ENCODE measurements at regions not wholly inside any gene's neighbourhood (a gene's known extent, or its start where the extent isn't known, plus 50 kb on each side); places are given as distances from the start of the nearest gene placed in this dataset.

DNA sequence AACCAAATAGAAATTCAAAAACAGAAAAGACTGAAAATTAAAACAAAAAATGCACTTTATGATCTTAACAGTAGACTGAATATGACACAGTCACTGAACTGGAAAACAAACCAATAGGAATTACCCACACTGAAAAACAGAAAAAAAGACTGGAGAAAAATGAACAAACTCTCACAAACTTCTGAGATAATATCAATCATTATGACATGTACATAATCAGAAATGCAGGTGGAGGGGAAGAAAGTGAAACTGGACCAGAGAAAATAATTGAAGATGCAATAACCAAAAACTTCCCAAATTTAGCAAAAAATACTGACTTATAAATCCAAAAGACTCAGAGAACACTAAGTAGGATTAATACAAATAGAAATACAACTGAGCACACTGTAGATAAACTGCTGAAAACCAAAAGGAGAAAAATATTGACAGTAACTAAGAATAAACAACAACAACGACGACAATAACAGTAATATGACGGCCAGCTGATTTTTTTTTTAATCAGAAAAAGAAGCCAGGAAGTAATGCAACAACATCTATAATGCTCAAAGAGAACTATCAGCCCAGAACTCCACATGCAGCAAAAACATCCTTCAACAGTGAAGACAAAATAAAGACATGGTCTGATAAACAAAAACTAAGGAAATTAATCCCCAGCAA, 108.1 kb downstream of the ZFAND4 start:
- TF ChIP-seq, protein P1, sequence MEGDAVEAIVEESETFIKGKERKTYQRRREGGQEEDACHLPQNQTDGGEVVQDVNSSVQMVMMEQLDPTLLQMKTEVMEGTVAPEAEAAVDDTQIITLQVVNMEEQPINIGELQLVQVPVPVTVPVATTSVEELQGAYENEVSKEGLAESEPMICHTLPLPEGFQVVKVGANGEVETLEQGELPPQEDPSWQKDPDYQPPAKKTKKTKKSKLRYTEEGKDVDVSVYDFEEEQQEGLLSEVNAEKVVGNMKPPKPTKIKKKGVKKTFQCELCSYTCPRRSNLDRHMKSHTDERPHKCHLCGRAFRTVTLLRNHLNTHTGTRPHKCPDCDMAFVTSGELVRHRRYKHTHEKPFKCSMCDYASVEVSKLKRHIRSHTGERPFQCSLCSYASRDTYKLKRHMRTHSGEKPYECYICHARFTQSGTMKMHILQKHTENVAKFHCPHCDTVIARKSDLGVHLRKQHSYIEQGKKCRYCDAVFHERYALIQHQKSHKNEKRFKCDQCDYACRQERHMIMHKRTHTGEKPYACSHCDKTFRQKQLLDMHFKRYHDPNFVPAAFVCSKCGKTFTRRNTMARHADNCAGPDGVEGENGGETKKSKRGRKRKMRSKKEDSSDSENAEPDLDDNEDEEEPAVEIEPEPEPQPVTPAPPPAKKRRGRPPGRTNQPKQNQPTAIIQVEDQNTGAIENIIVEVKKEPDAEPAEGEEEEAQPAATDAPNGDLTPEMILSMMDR (IDR thresholded peaks at IDR 0.05; ENCODE audit: insufficient read depth in 1 of 2, low read depth in 1 of 2, low read length in 1 of 2, severe bottlenecking in 1 of 2, unreplicated experiment in 1 of 2) = no peak
- intact Hi-C loops (cut with micrococcal nuclease; ENCODE audit: unreplicated experiment) = no loop called here
- ChIA-PET CTCF (no interaction called here), POLR2A (no interaction called here)
- Histone ChIP-seq H3K9me3 (peaks cover 24% of the 10 kb centered on the region), H3K4me3 (ENCODE audit: low read depth, low read length) (no peak overlapping the region), H3K36me3 (ENCODE audit: control insufficient read depth, insufficient read depth, low read length) (no peaks in the 10 kb centered on the region), H3K4me1 (peaks cover 4% of the 10 kb centered on the region; the same call in 1 of the 2 replicates), H3K27me3 (replicated peaks; ENCODE audit: control insufficient read depth, insufficient read depth, low read length) (no peaks in the 10 kb centered on the region)
- no peaks in the 10 kb centered on the region for H3K27me3 Mint-ChIP-seq (ENCODE audit: insufficient read depth, unreplicated experiment)
- no TSS peak for BruUV-seq (replicated peaks)
- no peak overlapping the region for H3K4me3 Mint-ChIP-seq (ENCODE audit: unreplicated experiment)
- H3K27ac Mint-ChIP-seq (ENCODE audit: unreplicated experiment) = no peak overlapping the region
- H3K9me3 Mint-ChIP-seq (ENCODE audit: unreplicated experiment) = peaks cover 25% of the 10 kb centered on the region
- H3K4me1 Mint-ChIP-seq (ENCODE audit: low read depth, unreplicated experiment) = peaks cover 7% of the 10 kb centered on the region
- no peak for DNase-seq
- no peaks in the 10 kb centered on the region for H3K36me3 Mint-ChIP-seq (ENCODE audit: insufficient read depth, unreplicated experiment)

DNA sequence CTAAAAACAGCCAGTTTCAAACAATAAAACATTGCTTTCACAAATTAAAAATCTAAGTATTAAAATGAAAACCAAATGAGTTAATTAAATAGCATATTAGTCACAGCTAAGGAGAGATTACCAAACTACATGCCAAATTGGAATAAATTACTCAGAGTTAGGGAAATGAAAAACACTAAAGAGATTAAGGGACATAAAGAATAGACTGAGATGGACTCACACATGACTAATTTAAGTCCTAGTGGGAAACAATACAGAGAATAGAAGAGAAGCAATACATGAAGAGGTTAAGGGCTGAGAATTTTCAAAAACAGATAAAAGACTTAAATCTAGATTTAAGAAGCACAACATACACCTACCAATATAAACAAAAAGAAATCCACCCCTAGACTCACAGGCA, 110.6 kb downstream of the ZFAND4 start:
- ChIA-PET POLR2A (no interaction called here), CTCF (no interaction called here)
- Mint-ChIP-seq H3K9me3 (ENCODE audit: unreplicated experiment) (peaks cover 41% of the 10 kb centered on the region), H3K4me1 (ENCODE audit: low read depth, unreplicated experiment) (peaks cover 7% of the 10 kb centered on the region), H3K36me3 (ENCODE audit: insufficient read depth, unreplicated experiment) (peaks cover 4% of the 10 kb centered on the region), H3K4me3 (ENCODE audit: unreplicated experiment) (no peak overlapping the region), H3K27me3 (ENCODE audit: insufficient read depth, unreplicated experiment) (no peaks in the 10 kb centered on the region), H3K27ac (ENCODE audit: unreplicated experiment) (no peak overlapping the region)
- intact Hi-C loops (cut with micrococcal nuclease; ENCODE audit: unreplicated experiment) = no loop called here
- peaks cover 4% of the 10 kb centered on the region; the same call in 1 of the 2 replicates for H3K4me1 ChIP-seq
- DNase-seq = no peak
- TF ChIP-seq, protein P1 (IDR thresholded peaks at IDR 0.05; ENCODE audit: insufficient read depth in 1 of 2, low read depth in 1 of 2, low read length in 1 of 2, severe bottlenecking in 1 of 2, unreplicated experiment in 1 of 2) = no peak
- no peak overlapping the region for H3K4me3 ChIP-seq (ENCODE audit: low read depth, low read length)
- H3K9me3 ChIP-seq = peaks cover 26% of the 10 kb centered on the region
- no peaks in the 10 kb centered on the region for H3K36me3 ChIP-seq (ENCODE audit: control insufficient read depth, insufficient read depth, low read length)
- no TSS peak for BruUV-seq (replicated peaks)
- H3K27me3 ChIP-seq (replicated peaks; ENCODE audit: control insufficient read depth, insufficient read depth, low read length) = no peaks in the 10 kb centered on the region

DNA sequence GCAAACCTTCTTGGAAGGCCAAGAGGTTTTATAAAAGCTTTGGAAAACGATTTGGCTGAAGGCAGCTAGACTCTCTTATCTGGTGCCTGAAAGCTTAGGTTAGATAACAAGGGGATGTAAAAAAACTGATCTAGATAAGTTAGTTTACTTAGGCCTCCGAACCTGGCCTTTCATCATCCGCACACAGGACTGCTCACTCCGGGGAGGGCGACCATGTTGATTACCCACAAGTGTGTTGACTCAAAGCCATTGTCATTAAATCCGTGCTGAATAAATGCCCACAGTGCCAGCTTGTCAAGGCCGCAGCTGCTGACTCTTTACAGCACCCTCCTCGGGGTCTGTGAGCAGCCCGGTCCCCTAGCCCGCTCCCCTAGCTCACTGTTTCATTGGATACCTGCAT, 112.3 kb downstream of the ZFAND4 start:
- BruUV-seq (replicated peaks) = no TSS peak

More for the DNA sequence above, 112.3 kb downstream of the ZFAND4 start:
- ChIA-PET POLR2A (no interaction called here), CTCF (no interaction called here)
- no peak overlapping the region for H3K4me3 Mint-ChIP-seq (ENCODE audit: unreplicated experiment)
- Histone ChIP-seq H3K4me3 (ENCODE audit: low read depth, low read length) (no peak overlapping the region), H3K4me1 (peaks cover 4% of the 10 kb centered on the region; the same call in 1 of the 2 replicates), H3K27me3 (replicated peaks; ENCODE audit: control insufficient read depth, insufficient read depth, low read length) (no peaks in the 10 kb centered on the region), H3K9me3 (peaks cover 26% of the 10 kb centered on the region), H3K36me3 (ENCODE audit: control insufficient read depth, insufficient read depth, low read length) (no peaks in the 10 kb centered on the region)
- intact Hi-C loops (cut with micrococcal nuclease; ENCODE audit: unreplicated experiment) = no loop called here
- H3K36me3 Mint-ChIP-seq (ENCODE audit: insufficient read depth, unreplicated experiment) = peaks cover 4% of the 10 kb centered on the region
- H3K9me3 Mint-ChIP-seq (ENCODE audit: unreplicated experiment) = peaks cover 41% of the 10 kb centered on the region
- H3K27me3 Mint-ChIP-seq (ENCODE audit: insufficient read depth, unreplicated experiment) = no peaks in the 10 kb centered on the region
- DNase-seq = peak; percentile 36 to 54
- H3K4me1 Mint-ChIP-seq (ENCODE audit: low read depth, unreplicated experiment) = peaks cover 7% of the 10 kb centered on the region
- TF ChIP-seq, protein P1 (IDR thresholded peaks at IDR 0.05; ENCODE audit: insufficient read depth in 1 of 2, low read depth in 1 of 2, low read length in 1 of 2, severe bottlenecking in 1 of 2, unreplicated experiment in 1 of 2) = no peak
- no peak overlapping the region for H3K27ac Mint-ChIP-seq (ENCODE audit: unreplicated experiment)

Data from Caco-2 (cell line).